H9 (cell line): ENCODE measurements at regions not wholly inside any gene's neighbourhood (a gene's known extent, or its start where the extent isn't known, plus 50 kb on each side); places are given as distances from the start of the nearest gene placed in this dataset.

Experiments used
- DNase-seq: peaks from one replicate; pipeline ENCODE4 v3.0.0-alpha.2; 2017
- H2AFZ ChIP-seq: one replicate; pipeline ENCODE4 v1.6.1; 2013; ENCODE audit warnings: mild to moderate bottlenecking, low read length, control low read depth, moderate library complexity
- H2AK5ac ChIP-seq: 2 replicates; pipeline ENCODE4 v1.6.1; 2013; ENCODE audit warnings: low read length, control low read depth, mixed read lengths; ENCODE audit not compliant: insufficient read length
- H2BK120ac ChIP-seq: one replicate; pipeline ENCODE4 v1.6.1; 2013; ENCODE audit warnings: low read depth, mild to moderate bottlenecking, low read length, control low read depth, inconsistent platforms; ENCODE audit not compliant: poor library complexity, severe bottlenecking
- H2BK12ac ChIP-seq: 2 replicates; pipeline ENCODE4 v1.6.1; 2013; ENCODE audit warnings: low read length, control low read depth, mixed read lengths, low read depth; ENCODE audit not compliant: insufficient read length
- H2BK15ac ChIP-seq: 2 replicates; pipeline ENCODE4 v1.6.1; 2013; ENCODE audit warnings: low read depth, low read length, control low read depth
- H2BK20ac ChIP-seq: one replicate; pipeline ENCODE4 v1.6.1; 2013; ENCODE audit warnings: low read depth, mild to moderate bottlenecking, low read length, control low read depth, inconsistent platforms; ENCODE audit not compliant: poor library complexity, severe bottlenecking
- H2BK5ac ChIP-seq: 2 replicates; pipeline ENCODE4 v1.6.1; 2013; ENCODE audit warnings: low read length, control low read depth, mixed read lengths; ENCODE audit not compliant: insufficient read length
- H3K14ac ChIP-seq: 2 replicates; pipeline ENCODE4 v1.6.1; 2013; ENCODE audit warnings: low read length, control low read depth; ENCODE audit not compliant: insufficient read depth
- H3K18ac ChIP-seq: 2 replicates; pipeline ENCODE4 v1.6.1; 2013; ENCODE audit warnings: low read depth, mild to moderate bottlenecking, mixed read lengths, low read length, control low read depth; ENCODE audit not compliant: insufficient read length
- H3K23ac ChIP-seq: 2 replicates; pipeline ENCODE4 v1.6.1; 2013; ENCODE audit warnings: low read length, control low read depth, mixed read lengths, low read depth; ENCODE audit not compliant: insufficient read length
- H3K23me2 ChIP-seq: 2 replicates; pipeline ENCODE4 v1.6.1; 2013; ENCODE audit warnings: low read depth, mild to moderate bottlenecking, mixed read lengths, low read length, control low read depth; ENCODE audit not compliant: insufficient read length, poor library complexity, severe bottlenecking
- H3K27ac ChIP-seq: 2 replicates; pipeline ENCODE4 v1.5.1; 2013; ENCODE audit warnings: low read length, control low read depth, mixed read lengths, low read depth; ENCODE audit not compliant: insufficient read length
- H3K27me3 ChIP-seq: 2 replicates; pipeline ENCODE4 v1.6.1; 2013; ENCODE audit warnings: low read length, control low read depth, inconsistent platforms; ENCODE audit not compliant: insufficient read depth
- H3K4ac ChIP-seq: 2 replicates; pipeline ENCODE4 v1.6.1; 2013; ENCODE audit warnings: low read depth, mild to moderate bottlenecking, control low read depth, inconsistent platforms, low read length, moderate library complexity
- H3K4me1 ChIP-seq: 2 replicates; pipeline ENCODE4 v1.6.1; 2013; ENCODE audit warnings: low read length, control low read depth, inconsistent platforms; ENCODE audit not compliant: insufficient read depth
- H3K4me2 ChIP-seq: 2 replicates; pipeline ENCODE4 v1.6.1; 2013; ENCODE audit warnings: low read length, control low read depth, mixed read lengths; ENCODE audit not compliant: insufficient read length, insufficient read depth
- H3K56ac ChIP-seq: 2 replicates; pipeline ENCODE4 v1.6.1; 2013; ENCODE audit warnings: low read depth, mild to moderate bottlenecking, mixed read lengths, low read length, control low read depth; ENCODE audit not compliant: insufficient read length
- H3K79me1 ChIP-seq: 2 replicates; pipeline ENCODE4 v1.6.1; 2013; ENCODE audit warnings: low read depth, mild to moderate bottlenecking, moderate library complexity, low read length, control low read depth, inconsistent platforms; ENCODE audit not compliant: insufficient read depth, poor library complexity, severe bottlenecking
- H3K79me2 ChIP-seq: 2 replicates; pipeline ENCODE4 v1.6.1; 2013; ENCODE audit warnings: low read length, control low read depth, inconsistent platforms; ENCODE audit not compliant: insufficient read depth
- H3K9ac ChIP-seq: 2 replicates; pipeline ENCODE4 v1.6.1; 2013; ENCODE audit warnings: low read length, control low read depth, mixed read lengths; ENCODE audit not compliant: insufficient read length; ENCODE audit errors: extremely low read depth
- H3K9me3 ChIP-seq: one replicate; pipeline ENCODE4 v1.6.1; 2013; ENCODE audit warnings: low read depth, low read length, inconsistent platforms; ENCODE audit not compliant: control insufficient read depth
- H3T11ph ChIP-seq: one replicate; pipeline ENCODE4 v1.6.1; 2013; ENCODE audit warnings: mild to moderate bottlenecking, low read length, control low read depth, inconsistent platforms
- H4K20me1 ChIP-seq: one replicate; pipeline ENCODE4 v1.6.1; 2013; ENCODE audit not compliant: control insufficient read depth, insufficient read length, insufficient read depth
- H4K5ac ChIP-seq: 2 replicates; pipeline ENCODE4 v1.6.1; 2013; ENCODE audit warnings: low read depth, mild to moderate bottlenecking, mixed read lengths, low read length, control low read depth; ENCODE audit not compliant: insufficient read length
- H4K8ac ChIP-seq: replicated peaks from 2 replicates; pipeline ENCODE4 v1.6.1; 2013; ENCODE audit warnings: low read length, control low read depth, mixed read lengths, low read depth; ENCODE audit not compliant: insufficient read length
- H4K91ac ChIP-seq: 2 replicates; pipeline ENCODE4 v1.6.1; 2013; ENCODE audit warnings: low read depth, mild to moderate bottlenecking, moderate library complexity, mixed read lengths, low read length, control low read depth; ENCODE audit not compliant: insufficient read length
- H3K27ac Mint-ChIP-seq, 3 experiments: 2 replicates in 2 of 3; 3 replicates in 1 of 3; pipeline ENCODE4 v1.8.0; 2020 to 2021; ENCODE audit warnings: mixed read lengths in 3 of 3, mild to moderate bottlenecking in 1 of 3, moderate library complexity in 1 of 3
- H3K27me3 Mint-ChIP-seq: 2 replicates; pipeline ENCODE4 v1.8.0; 2021; ENCODE audit warnings: low read depth, mild to moderate bottlenecking, moderate library complexity, mixed read lengths
- H3K36me3 Mint-ChIP-seq, 3 experiments: 2 replicates in 2 of 3; 3 replicates in 1 of 3; pipeline ENCODE4 v1.8.0; 2020 to 2021; ENCODE audit warnings: low read depth in 3 of 3, mixed read lengths in 3 of 3; ENCODE audit not compliant: insufficient read depth in 1 of 3
- H3K4me1 Mint-ChIP-seq, 2 experiments: 2 replicates each; pipeline ENCODE4 v1.8.0; 2020; ENCODE audit warnings: mixed read lengths in 2 of 2
- H3K4me3 Mint-ChIP-seq, 2 experiments: 2 replicates in 1 of 2; 3 replicates in 1 of 2; pipeline ENCODE4 v1.8.0; 2020 to 2021; ENCODE audit warnings: mild to moderate bottlenecking in 2 of 2, mixed read lengths in 2 of 2, moderate library complexity in 1 of 2
- H3K9me3 Mint-ChIP-seq, 2 experiments: 2 replicates in 1 of 2; 3 replicates in 1 of 2; pipeline ENCODE4 v1.8.0; 2020; ENCODE audit warnings: mild to moderate bottlenecking in 2 of 2, mixed read lengths in 2 of 2, moderate library complexity in 1 of 2
- WGBS: extraction: QIAGEN DNeasy Blood & Tissue Kit; methylation state at CpG from one replicate; pipeline ENCODE4 v1.1.7; 2013; ENCODE audit warnings: missing lambda C conversion rate, low lambda C conversion rate, mixed read lengths; ENCODE audit not compliant: insufficient read length; ENCODE audit errors: extremely low coverage; 5-methylcytosine and 5-hydroxymethylcytosine counted together
- TF ChIP-seq, protein P1 (sequence below): fragments of 200-600 bp; sonication (generic); conservative IDR thresholded peaks from 3 replicates; pipeline ENCODE4 v1.8.0; 2021; ENCODE audit warnings: antibody characterized with exemption, mild to moderate bottlenecking

DNA sequence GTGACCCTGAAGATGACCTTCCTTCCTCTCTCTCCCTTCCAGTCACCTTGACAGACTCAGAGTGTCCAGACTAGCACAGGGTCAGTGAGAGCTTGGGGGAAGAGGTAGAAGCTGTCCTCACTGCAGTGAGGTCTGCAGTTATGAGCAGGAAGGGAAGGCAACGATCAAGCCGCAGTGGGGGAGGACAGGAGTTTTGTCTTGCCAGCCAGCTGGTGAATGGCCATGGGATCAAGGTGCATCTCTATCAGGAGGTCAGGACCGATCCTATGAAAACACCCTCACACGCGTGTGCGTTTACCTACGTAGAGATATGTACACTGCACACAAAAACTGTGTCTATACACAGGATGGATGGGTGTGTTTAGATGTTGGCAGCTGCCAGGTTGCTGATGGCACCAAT lies 83.2 kb downstream of the THNSL2 start:
- Histone ChIP-seq H3K23ac (no peak overlapping the region), H4K91ac (no peak overlapping the region), H2BK15ac (no peak overlapping the region), H2AK5ac (no peak overlapping the region), H3K27ac (no peak overlapping the region), H3K4me1 (no peaks in the 10 kb centered on the region), H3K27me3 (no peaks in the 10 kb centered on the region), H2AFZ (no peak overlapping the region), H2BK12ac (no peak overlapping the region), H3K56ac (no peak overlapping the region), H3K79me2 (no peaks in the 10 kb centered on the region), H3K23me2 (no peaks in the 10 kb centered on the region), H3K4ac (no peak overlapping the region), H4K8ac (no peak overlapping the region), H3K4me2 (no peak overlapping the region), H3K9ac (no peak overlapping the region), H2BK20ac (no peak overlapping the region), H3T11ph (no peak overlapping the region), H4K5ac (no peak overlapping the region), H3K14ac (no peak overlapping the region), H2BK120ac (no peak overlapping the region), H4K20me1 (no peaks in the 10 kb centered on the region), H3K18ac (no peak overlapping the region), H3K79me1 (no peaks in the 10 kb centered on the region), H2BK5ac (no peak overlapping the region), H3K9me3 (no peaks in the 10 kb centered on the region)
- Mint-ChIP-seq H3K27me3 (peaks cover 5% of the 10 kb centered on the region), H3K27ac (peak overlapping the region in 1 of 3 experiments; percentile 87; a peak in 2 of 7 replicates), H3K9me3 (no peaks in the 10 kb centered on the region; a peak in 1 of 5 replicates), H3K4me3 (no peak overlapping the region), H3K36me3 (no peaks in the 10 kb centered on the region; a peak in 1 of 7 replicates), H3K4me1 (peaks cover 5 to 8% of the 10 kb centered on the region in 2 experiments; a peak in 3 of 4 replicates)
- no peak for DNase-seq
- TF ChIP-seq, protein P1, sequence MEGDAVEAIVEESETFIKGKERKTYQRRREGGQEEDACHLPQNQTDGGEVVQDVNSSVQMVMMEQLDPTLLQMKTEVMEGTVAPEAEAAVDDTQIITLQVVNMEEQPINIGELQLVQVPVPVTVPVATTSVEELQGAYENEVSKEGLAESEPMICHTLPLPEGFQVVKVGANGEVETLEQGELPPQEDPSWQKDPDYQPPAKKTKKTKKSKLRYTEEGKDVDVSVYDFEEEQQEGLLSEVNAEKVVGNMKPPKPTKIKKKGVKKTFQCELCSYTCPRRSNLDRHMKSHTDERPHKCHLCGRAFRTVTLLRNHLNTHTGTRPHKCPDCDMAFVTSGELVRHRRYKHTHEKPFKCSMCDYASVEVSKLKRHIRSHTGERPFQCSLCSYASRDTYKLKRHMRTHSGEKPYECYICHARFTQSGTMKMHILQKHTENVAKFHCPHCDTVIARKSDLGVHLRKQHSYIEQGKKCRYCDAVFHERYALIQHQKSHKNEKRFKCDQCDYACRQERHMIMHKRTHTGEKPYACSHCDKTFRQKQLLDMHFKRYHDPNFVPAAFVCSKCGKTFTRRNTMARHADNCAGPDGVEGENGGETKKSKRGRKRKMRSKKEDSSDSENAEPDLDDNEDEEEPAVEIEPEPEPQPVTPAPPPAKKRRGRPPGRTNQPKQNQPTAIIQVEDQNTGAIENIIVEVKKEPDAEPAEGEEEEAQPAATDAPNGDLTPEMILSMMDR = no peak
- no CpG with 5 or more reads among the region's 7 CpGs for WGBS
